Head of caudate nucleus (tissue), 42 donors: ENCODE measurements at regions not wholly inside any gene's neighbourhood (a gene's known extent, or its start where the extent isn't known, plus 50 kb on each side); places are given as distances from the start of the nearest gene placed in this dataset.

Experiments used
- DNase-seq, 42 donors: peaks; one replicate each; pipeline versions ENCODE4 v3.0.0 to v3.0.0-alpha.2; 2020 to 2021; ENCODE audit warnings: mixed read lengths in 7 of 42
- intact Hi-C: fragments of 100-400 bp; cut with DNase I; formaldehyde crosslinking; loops from one replicate; pipeline ENCODE4 v1.15.0; 2022

GRCh38 chr10:58885146-58885545 is 291.3 kb upstream of the PHYHIPL start:
- no peak for DNase-seq

GRCh38 chr10:58885686-58886345 is 290.6 kb upstream of the PHYHIPL start:
- intact Hi-C loops, result no loop called here
- no peak for DNase-seq

More at GRCh38 chr10:58885146-58885545, 291.3 kb upstream of the PHYHIPL start:
- intact Hi-C loops, result no loop called here

GRCh38 chr10:58886406-58886805 is 290.0 kb upstream of the PHYHIPL start:
- intact Hi-C loops, result no loop called here
- no peak for DNase-seq

GRCh38 chr10:58887474-58887873 is 289.0 kb upstream of the PHYHIPL start:
- DNase-seq, result no peak
- intact Hi-C loops, result no loop called here

- intact Hi-C loops, result no loop called here
- no peak for DNase-seq
Measured at GRCh38 chr10:58888957-58889356, 287.5 kb upstream of the PHYHIPL start.

- peak in 2 of 42 donors; percentile 1 to 10 for DNase-seq
- intact Hi-C loops, result no loop called here
Measured at GRCh38 chr10:58892031-58892531, 284.4 kb upstream of the PHYHIPL start.

- DNase-seq, result no peak
- intact Hi-C loops, result no loop called here
Measured at GRCh38 chr10:58894929-58895328, 281.5 kb upstream of the PHYHIPL start.

- intact Hi-C loops, result no loop called here
- DNase-seq, result no peak
Measured at GRCh38 chr10:58896229-58896628, 280.2 kb upstream of the PHYHIPL start.

GRCh38 chr10:58897236-58897635 is 279.2 kb upstream of the PHYHIPL start:
- no peak for DNase-seq
- intact Hi-C loops, result no loop called here

- DNase-seq, result no peak
- intact Hi-C loops, result no loop called here
Measured at GRCh38 chr10:58897708-58898107, 278.7 kb upstream of the PHYHIPL start.

GRCh38 chr10:58898854-58899573 is 277.4 kb upstream of the PHYHIPL start:
- intact Hi-C loops, result no loop called here
- DNase-seq, result no peak

- no peak for DNase-seq
- intact Hi-C loops, result no loop called here
Measured at GRCh38 chr10:58901092-58901646, 275.3 kb upstream of the PHYHIPL start.

GRCh38 chr10:58903071-58903470 is 273.4 kb upstream of the PHYHIPL start:
- no peak for DNase-seq
- intact Hi-C loops, result no loop called here

GRCh38 chr10:58909881-58910280 is 266.6 kb upstream of the PHYHIPL start:
- DNase-seq, result no peak
- intact Hi-C loops, result no loop called here

GRCh38 chr10:58913717-58914116 is 262.7 kb upstream of the PHYHIPL start:
- intact Hi-C loops, result no loop called here
- DNase-seq, result peak in 1 of 42 donors; percentile 6

- intact Hi-C loops, result no loop called here
- DNase-seq, result no peak
Measured at GRCh38 chr10:58918887-58919286, 257.6 kb upstream of the PHYHIPL start.

GRCh38 chr10:58919927-58920654 is 256.4 kb upstream of the PHYHIPL start:
- intact Hi-C loops, result no loop called here
- no peak for DNase-seq

- intact Hi-C loops, result no loop called here
- DNase-seq, result no peak
Measured at GRCh38 chr10:58920655-58921003, 255.8 kb upstream of the PHYHIPL start.

- intact Hi-C loops, result no loop called here
- peak in 7 of 42 donors; percentile 8 to 45 (median 15) for DNase-seq
Measured at GRCh38 chr10:58921421-58921855, 255.0 kb upstream of the PHYHIPL start.

- DNase-seq, result no peak
- intact Hi-C loops, result no loop called here
Measured at GRCh38 chr10:58925381-58925780, 251.1 kb upstream of the PHYHIPL start.
